ENCODE measurements at regions not wholly inside any gene's neighbourhood (a gene's known extent, or its start where the extent isn't known, plus 50 kb on each side); places are given as distances from the start of the nearest gene placed in this dataset.

- no peaks in the 10 kb centered on the region for H3K27me3 ChIP-seq (ENCODE audit: control insufficient read depth, insufficient read depth)
- WGBS = 73% methylated on average over 15 of the region's 15 CpGs
- intact Hi-C loops (cut with DNase I) = loop anchor here (5.0 to 10.0 kb wide), 5 partner anchors 185 to 368 kb away; partner anchors contain the start of genes RASL11A (in 3 of the 4) and USP12 (in 1 of the 4)
- no peak overlapping the region for H3K27ac ChIP-seq (ENCODE audit: low read length)
- no peaks in the 10 kb centered on the region for H3K4me1 ChIP-seq (ENCODE audit: control insufficient read depth, insufficient read depth, low read length)
- DNase-seq (no peak), ATAC-seq (no peak)
- H3K9me3 ChIP-seq (ENCODE audit: control insufficient read depth, low read length) = no peaks in the 10 kb centered on the region
- no peak overlapping the region for H3K4me3 ChIP-seq (ENCODE audit: low read length)
Measured at GRCh38 chr13:26989261-26989956, 182.2 kb downstream of the USP12 start.

- intact Hi-C loops (cut with DNase I) = loop anchor here (5.0 to 10.0 kb wide), 5 partner anchors 187 to 369 kb away; partner anchors contain the start of genes RASL11A (in 3 of the 4) and USP12 (in 1 of the 4)
- 84% methylated on average over 6 of the region's 6 CpGs for WGBS
- no peaks in the 10 kb centered on the region for H3K27me3 ChIP-seq (ENCODE audit: control insufficient read depth, insufficient read depth)
- no peak overlapping the region for H3K27ac ChIP-seq (ENCODE audit: low read length)
- no peak overlapping the region for H3K4me3 ChIP-seq (ENCODE audit: low read length)
- no peaks in the 10 kb centered on the region for H3K4me1 ChIP-seq (ENCODE audit: control insufficient read depth, insufficient read depth, low read length)
- H3K9me3 ChIP-seq (ENCODE audit: control insufficient read depth, low read length) = no peaks in the 10 kb centered on the region
- no peak for ATAC-seq
- no peak for DNase-seq
Measured at GRCh38 chr13:26988059-26988769, 183.4 kb downstream of the USP12 start.

- intact Hi-C loops (cut with DNase I) = loop anchor here (2.0 to 10.0 kb wide), 6 partner anchors 187 to 370 kb away; partner anchors contain the start of genes RASL11A (in 3 of the 4) and USP12 (in 1 of the 4)
- Histone ChIP-seq H3K9me3 (ENCODE audit: control insufficient read depth, low read length) (no peaks in the 10 kb centered on the region), H3K27me3 (ENCODE audit: control insufficient read depth, insufficient read depth) (no peaks in the 10 kb centered on the region), H3K4me3 (ENCODE audit: low read length) (no peak overlapping the region), H3K27ac (ENCODE audit: low read length) (no peak overlapping the region), H3K4me1 (ENCODE audit: control insufficient read depth, insufficient read depth, low read length) (peaks cover under 1% of the 10 kb centered on the region)
- WGBS = 72% methylated on average over 10 of the region's 10 CpGs
- DNase-seq = no peak
- no peak for ATAC-seq
Measured at GRCh38 chr13:26987486-26988013, 184.1 kb downstream of the USP12 start.

GRCh38 chr13:26985285-26985878 is 186.2 kb downstream of the USP12 start:
- H3K27ac ChIP-seq (ENCODE audit: low read length) = no peak overlapping the region
- intact Hi-C loops (cut with DNase I) = loop anchor here (2.0 to 10.0 kb wide), 7 partner anchors 189 to 373 kb away; partner anchors contain the start of genes RASL11A (in 3 of the 4) and USP12 (in 1 of the 4)
- no peaks in the 10 kb centered on the region for H3K9me3 ChIP-seq (ENCODE audit: control insufficient read depth, low read length)
- DNase-seq = peak in 2 of 3 donors; percentile 40 to 68
- WGBS = 9% methylated on average over 6 of the region's 6 CpGs
- peak; percentile 69 to 71 for ATAC-seq
- peaks cover 2% of the 10 kb centered on the region for H3K4me1 ChIP-seq (ENCODE audit: control insufficient read depth, insufficient read depth, low read length)
- no peak overlapping the region for H3K4me3 ChIP-seq (ENCODE audit: low read length)
- H3K27me3 ChIP-seq (ENCODE audit: control insufficient read depth, insufficient read depth) = no peaks in the 10 kb centered on the region

GRCh38 chr13:26984337-26984736 is 187.3 kb downstream of the USP12 start:
- intact Hi-C loops (cut with DNase I) = loop anchor here (2.0 to 10.0 kb wide), 5 partner anchors 190 to 374 kb away; partner anchors contain the start of genes RASL11A (in 3 of the 4) and USP12 (in 1 of the 4)
- no peak for ATAC-seq
- Histone ChIP-seq H3K27me3 (ENCODE audit: control insufficient read depth, insufficient read depth) (no peaks in the 10 kb centered on the region), H3K4me1 (ENCODE audit: control insufficient read depth, insufficient read depth, low read length) (peaks cover 2% of the 10 kb centered on the region), H3K27ac (ENCODE audit: low read length) (peak overlapping the region; percentile 98), H3K4me3 (ENCODE audit: low read length) (no peak overlapping the region), H3K9me3 (ENCODE audit: control insufficient read depth, low read length) (no peaks in the 10 kb centered on the region)
- 70% methylated on average over 4 of the region's 4 CpGs for WGBS
- no peak for DNase-seq

- Histone ChIP-seq H3K4me1 (ENCODE audit: control insufficient read depth, insufficient read depth, low read length) (peaks cover 2% of the 10 kb centered on the region), H3K9me3 (ENCODE audit: control insufficient read depth, low read length) (no peaks in the 10 kb centered on the region), H3K4me3 (ENCODE audit: low read length) (peak overlapping the region; percentile 33), H3K27ac (ENCODE audit: low read length) (peak overlapping the region; percentile 98), H3K27me3 (ENCODE audit: control insufficient read depth, insufficient read depth) (no peaks in the 10 kb centered on the region)
- ATAC-seq = no peak
- 63% methylated on average over 12 of the region's 12 CpGs for WGBS
- DNase-seq = peak in 1 of 3 donors; percentile 27
- intact Hi-C loops (cut with DNase I) = loop anchor here (2.0 to 10.0 kb wide), 5 partner anchors 191 to 375 kb away; partner anchors contain the start of genes RASL11A (in 3 of the 4) and USP12 (in 1 of the 4)
Measured at GRCh38 chr13:26983543-26984320, 187.9 kb downstream of the USP12 start.

- Histone ChIP-seq H3K4me1 (ENCODE audit: control insufficient read depth, insufficient read depth, low read length) (peaks cover 2% of the 10 kb centered on the region), H3K27me3 (ENCODE audit: control insufficient read depth, insufficient read depth) (no peaks in the 10 kb centered on the region), H3K27ac (ENCODE audit: low read length) (no peak overlapping the region), H3K4me3 (ENCODE audit: low read length) (no peak overlapping the region), H3K9me3 (ENCODE audit: control insufficient read depth, low read length) (no peaks in the 10 kb centered on the region)
- intact Hi-C loops (cut with DNase I) = loop anchor here (10.0 kb wide), 3 partner anchors 194 to 294 kb away; partner anchors contain the start of genes RASL11A (in 3 of the 4) and USP12 (in 1 of the 4)
- DNase-seq (no peak), ATAC-seq (no peak)
- WGBS = 89% methylated on average over 18 of the region's 18 CpGs
Measured at GRCh38 chr13:26980099-26981031, 191.2 kb downstream of the USP12 start.

GRCh38 chr13:26979334-26979733 is 192.3 kb downstream of the USP12 start:
- H3K4me1 ChIP-seq (ENCODE audit: control insufficient read depth, insufficient read depth, low read length) = peaks cover 2% of the 10 kb centered on the region
- ATAC-seq (no peak), DNase-seq (no peak)
- WGBS = 91% methylated on average over 8 of the region's 8 CpGs
- intact Hi-C loops (cut with DNase I) = no loop called here
- H3K27ac ChIP-seq (ENCODE audit: low read length) = no peak overlapping the region
- H3K4me3 ChIP-seq (ENCODE audit: low read length) = no peak overlapping the region
- H3K27me3 ChIP-seq (ENCODE audit: control insufficient read depth, insufficient read depth) = no peaks in the 10 kb centered on the region
- H3K9me3 ChIP-seq (ENCODE audit: control insufficient read depth, low read length) = no peaks in the 10 kb centered on the region

- no peaks in the 10 kb centered on the region for H3K27me3 ChIP-seq (ENCODE audit: control insufficient read depth, insufficient read depth)
- H3K4me1 ChIP-seq (ENCODE audit: control insufficient read depth, insufficient read depth, low read length) = peaks cover 2% of the 10 kb centered on the region
- peak overlapping the region; percentile 54 for H3K27ac ChIP-seq (ENCODE audit: low read length)
- intact Hi-C loops (cut with DNase I) = no loop called here
- no peaks in the 10 kb centered on the region for H3K9me3 ChIP-seq (ENCODE audit: control insufficient read depth, low read length)
- ATAC-seq (peak; percentile 4 to 43), DNase-seq (peak in 1 of 3 donors; percentile 30)
- H3K4me3 ChIP-seq (ENCODE audit: low read length) = no peak overlapping the region
- 55% methylated on average over 12 of the region's 12 CpGs for WGBS
Measured at GRCh38 chr13:26978081-26978860, 193.3 kb downstream of the USP12 start.

All from right cardiac atrium (tissue), 5 donors.